ENCODE measurements at regions not wholly inside any gene's neighbourhood (a gene's known extent, or its start where the extent isn't known, plus 50 kb on each side); places are given as distances from the start of the nearest gene placed in this dataset.

DNA sequence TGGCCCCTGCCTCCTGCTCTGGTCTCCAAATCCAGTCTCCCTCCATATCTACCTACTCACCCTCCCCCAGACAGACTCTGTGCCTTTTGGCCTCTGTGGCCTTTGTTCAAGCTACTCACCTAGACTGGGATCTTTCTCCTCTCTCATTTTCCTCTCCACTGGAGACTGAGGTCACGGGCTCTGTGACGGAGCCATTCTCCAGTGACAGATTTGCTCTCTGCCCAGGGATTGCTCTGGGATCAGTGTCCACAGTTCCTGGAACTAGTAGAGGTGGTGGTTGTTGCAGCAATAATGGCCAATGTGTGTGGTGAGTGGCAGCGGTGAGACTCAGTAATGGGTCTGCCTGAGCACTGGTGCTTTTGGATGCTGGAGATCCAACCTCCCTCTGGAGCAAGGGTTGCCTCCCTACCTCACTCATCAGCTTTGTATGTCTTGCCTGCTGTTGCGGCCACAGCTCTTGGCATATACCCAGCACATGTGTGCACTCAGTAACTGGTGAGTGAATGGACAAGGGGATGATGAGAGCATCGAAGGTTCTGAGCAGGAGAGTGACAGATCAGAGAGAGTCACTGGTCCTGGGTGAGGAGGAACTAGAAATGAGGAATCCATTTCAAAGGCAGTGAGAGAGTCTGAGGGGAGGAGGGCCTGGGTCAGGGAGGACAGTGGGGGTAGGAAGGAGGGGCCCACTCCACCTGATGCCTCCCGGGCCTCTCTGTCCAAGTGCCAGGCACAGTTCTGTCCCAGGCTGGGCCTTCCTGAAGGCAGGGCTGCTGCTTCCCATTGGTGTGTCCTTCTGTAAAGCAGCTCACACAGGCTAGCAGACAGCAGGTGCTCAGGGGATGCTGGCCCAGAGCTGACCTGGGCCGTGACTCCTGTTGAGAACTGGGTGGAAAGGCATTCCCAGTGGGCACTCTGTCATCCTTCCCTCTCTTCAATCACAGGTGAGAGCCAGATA lies 96.5 kb upstream of the PITX1 start:
- Histone ChIP-seq H2BK15ac (ENCODE audit: low read depth, low read length) (no peak overlapping the region), H3K27ac (ENCODE audit: insufficient read length, low read depth, low read length) (no peak overlapping the region), H3K14ac (ENCODE audit: insufficient read depth, low read length) (no peak overlapping the region; the same call in 1 of the 2 replicates), H2BK20ac (ENCODE audit: low read depth, low read length, poor library complexity, severe bottlenecking) (no peak overlapping the region), H3K4me2 (ENCODE audit: insufficient read depth, insufficient read length, low read length) (no peak overlapping the region), H3K23me2 (ENCODE audit: insufficient read length, low read depth, low read length, poor library complexity, severe bottlenecking) (no peaks in the 10 kb centered on the region), H4K5ac (ENCODE audit: insufficient read length, low read depth, low read length) (no peak overlapping the region), H3K4me1 (ENCODE audit: insufficient read depth, low read length) (no peaks in the 10 kb centered on the region), H3K79me2 (ENCODE audit: insufficient read depth, low read length) (no peaks in the 10 kb centered on the region), H3K9me3 (ENCODE audit: control insufficient read depth, low read depth, low read length) (no peaks in the 10 kb centered on the region), H2BK5ac (ENCODE audit: insufficient read length, low read length) (no peak overlapping the region), H3K4ac (ENCODE audit: low read depth, low read length) (no peak overlapping the region), H3K56ac (ENCODE audit: insufficient read length, low read depth, low read length) (no peak overlapping the region), H4K91ac (ENCODE audit: insufficient read length, low read depth, low read length) (no peak overlapping the region), H3K23ac (ENCODE audit: insufficient read length, low read depth, low read length) (no peak overlapping the region), H3K79me1 (ENCODE audit: insufficient read depth, low read depth, low read length, poor library complexity, severe bottlenecking) (no peaks in the 10 kb centered on the region), H3K18ac (ENCODE audit: insufficient read length, low read depth, low read length) (no peak overlapping the region), H4K8ac (replicated peaks; ENCODE audit: insufficient read length, low read depth, low read length) (no peak overlapping the region), H4K20me1 (ENCODE audit: control insufficient read depth, insufficient read depth, insufficient read length) (no peaks in the 10 kb centered on the region), H2AK5ac (ENCODE audit: insufficient read length, low read length) (no peak overlapping the region), H3T11ph (ENCODE audit: low read length) (no peak overlapping the region), H2BK120ac (ENCODE audit: low read depth, low read length, poor library complexity, severe bottlenecking) (no peak overlapping the region), H3K27me3 (ENCODE audit: insufficient read depth, low read length) (no peaks in the 10 kb centered on the region), H2AFZ (ENCODE audit: low read length) (no peak overlapping the region), H3K9ac (ENCODE audit: extremely low read depth, insufficient read length, low read length) (no peak overlapping the region), H2BK12ac (ENCODE audit: insufficient read length, low read depth, low read length) (no peak overlapping the region)
- H3K27me3 Mint-ChIP-seq (ENCODE audit: low read depth) = peaks cover 34% of the 10 kb centered on the region
- no peaks in the 10 kb centered on the region for H3K4me1 Mint-ChIP-seq
- no peaks in the 10 kb centered on the region for H3K36me3 Mint-ChIP-seq (ENCODE audit: insufficient read depth in 1 of 3, low read depth in 3 of 3)
- no peaks in the 10 kb centered on the region for H3K9me3 Mint-ChIP-seq
- H3K27ac Mint-ChIP-seq = peak overlapping the region in 1 of 3 experiments; percentile 42; a peak in 1 of 7 replicates
- no CpG with 5 or more reads among the region's 7 CpGs for WGBS (ENCODE audit: extremely low coverage, insufficient read length, low lambda C conversion rate)
- H3K4me3 Mint-ChIP-seq = no peak overlapping the region
- TF ChIP-seq, protein P1, sequence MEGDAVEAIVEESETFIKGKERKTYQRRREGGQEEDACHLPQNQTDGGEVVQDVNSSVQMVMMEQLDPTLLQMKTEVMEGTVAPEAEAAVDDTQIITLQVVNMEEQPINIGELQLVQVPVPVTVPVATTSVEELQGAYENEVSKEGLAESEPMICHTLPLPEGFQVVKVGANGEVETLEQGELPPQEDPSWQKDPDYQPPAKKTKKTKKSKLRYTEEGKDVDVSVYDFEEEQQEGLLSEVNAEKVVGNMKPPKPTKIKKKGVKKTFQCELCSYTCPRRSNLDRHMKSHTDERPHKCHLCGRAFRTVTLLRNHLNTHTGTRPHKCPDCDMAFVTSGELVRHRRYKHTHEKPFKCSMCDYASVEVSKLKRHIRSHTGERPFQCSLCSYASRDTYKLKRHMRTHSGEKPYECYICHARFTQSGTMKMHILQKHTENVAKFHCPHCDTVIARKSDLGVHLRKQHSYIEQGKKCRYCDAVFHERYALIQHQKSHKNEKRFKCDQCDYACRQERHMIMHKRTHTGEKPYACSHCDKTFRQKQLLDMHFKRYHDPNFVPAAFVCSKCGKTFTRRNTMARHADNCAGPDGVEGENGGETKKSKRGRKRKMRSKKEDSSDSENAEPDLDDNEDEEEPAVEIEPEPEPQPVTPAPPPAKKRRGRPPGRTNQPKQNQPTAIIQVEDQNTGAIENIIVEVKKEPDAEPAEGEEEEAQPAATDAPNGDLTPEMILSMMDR (conservative IDR thresholded peaks at IDR 0.05) = no peak
- DNase-seq = no peak
